SK-N-SH (cell line): ENCODE measurements at regions not wholly inside any gene's neighbourhood (a gene's known extent, or its start where the extent isn't known, plus 50 kb on each side); places are given as distances from the start of the nearest gene placed in this dataset.

Source experiments
- CTCF ChIA-PET: fragments of 300-600, 350-600 bp; formaldehyde crosslinking; extraction: SDS; loops from one replicate; lab custom pipeline; 2021; lab: Yijun Ruan, JAX
- POLR2A ChIA-PET: fragments of 350-600 bp; sonication (Branson Sonifier 250); formaldehyde crosslinking; extraction: SDS; loops from one replicate; lab custom pipeline; 2020; ENCODE audit warnings: antibody characterized with exemption, inconsistent platforms; lab: Yijun Ruan, JAX
- DNase-seq: peaks from one replicate; pipeline ENCODE4 v3.0.0; 2012
- H2AFZ ChIP-seq: fragments of 200-600 bp; sonication (generic); 2 replicates; pipeline ENCODE4 v1.8.1; 2016; ENCODE audit warnings: antibody characterized with exemption, mild to moderate bottlenecking, low read depth
- H3F3A ChIP-seq: fragments of 200-600 bp; sonication (generic); replicated peaks from 2 replicates; pipeline ENCODE3; 2016; ENCODE audit warnings: antibody characterized with exemption, mild to moderate bottlenecking; ENCODE audit not compliant: insufficient read depth
- H3K27ac ChIP-seq, 2 experiments: fragments of 200-500 bp in 1 of 2; fragments of 200-600 bp in 1 of 2; sonication (Bioruptor generic) in 1 of 2; sonication (generic), shearing (Covaris generic) in 1 of 2; 2 replicates each; pipeline versions ENCODE4 v1.5.1 to v1.6.1; 2014 to 2016; ENCODE audit warnings: low read depth in 2 of 2, inconsistent platforms in 1 of 2, low read length in 1 of 2, mild to moderate bottlenecking in 1 of 2, mixed read lengths in 1 of 2
- H3K27me3 ChIP-seq: fragments of 200-600 bp; sonication (generic), shearing (Covaris generic); 2 replicates; pipeline ENCODE4 v1.6.1; 2016; ENCODE audit warnings: mixed run types; ENCODE audit not compliant: insufficient read depth
- H3K36me3 ChIP-seq, 2 experiments: fragments of 200-500 bp in 1 of 2; fragments of 200-600 bp in 1 of 2; sonication (Bioruptor generic) in 1 of 2; sonication (generic) in 1 of 2; replicated peaks in 1 of 2; 2 replicates each; pipeline versions ENCODE3 to v1.5.1; 2014 to 2016; ENCODE audit warnings: low read length in 1 of 2, mild to moderate bottlenecking in 1 of 2; ENCODE audit not compliant: insufficient read depth in 2 of 2, control insufficient read depth in 1 of 2
- H3K4me1 ChIP-seq, 2 experiments: fragments of 200-500 bp in 1 of 2; fragments of 200-600 bp in 1 of 2; sonication (Bioruptor generic) in 1 of 2; sonication (generic), shearing (Covaris generic) in 1 of 2; 2 replicates each; pipeline versions ENCODE4 v1.5.1 to v1.6.1; 2014 to 2016; ENCODE audit warnings: low read depth in 1 of 2, low read length in 1 of 2, mixed run types in 1 of 2; ENCODE audit not compliant: insufficient read depth in 2 of 2, control insufficient read depth in 1 of 2
- H3K4me2 ChIP-seq: fragments of 200-600 bp; sonication (generic), shearing (Covaris generic); 2 replicates; pipeline ENCODE4 v1.6.1; 2017; ENCODE audit warnings: mixed run types
- H3K4me3 ChIP-seq, 2 experiments: fragments of 200-500 bp in 1 of 2; fragments of 200-600 bp in 1 of 2; sonication (Bioruptor generic) in 1 of 2; sonication (generic), shearing (Covaris generic) in 1 of 2; 2 replicates each; pipeline versions ENCODE4 v1.5.1 to v1.8.1; 2014 to 2016; ENCODE audit warnings: low read depth in 2 of 2, inconsistent platforms in 1 of 2, low read length in 1 of 2, mild to moderate bottlenecking in 1 of 2, mixed read lengths in 1 of 2, moderate library complexity in 1 of 2
- H3K79me2 ChIP-seq: fragments of 200-600 bp; sonication (generic); 2 replicates; pipeline ENCODE4 v1.8.1; 2017; ENCODE audit warnings: mild to moderate bottlenecking; ENCODE audit not compliant: insufficient read depth
- H3K9ac ChIP-seq: fragments of 200-600 bp; sonication (generic); 2 replicates; pipeline ENCODE4 v1.6.1; 2017; ENCODE audit warnings: mixed run types
- H3K9me2 ChIP-seq: fragments of 200-600 bp; sonication (generic); 2 replicates; pipeline ENCODE4 v1.6.1; 2017; ENCODE audit warnings: mixed run types
- H3K9me3 ChIP-seq: fragments of 200-600 bp; sonication (generic); 2 replicates; pipeline ENCODE4 v1.6.1; 2017; ENCODE audit warnings: mixed run types, mild to moderate bottlenecking, moderate library complexity
- H4K20me1 ChIP-seq: fragments of 200-600 bp; sonication (generic); 2 replicates; pipeline ENCODE4 v1.6.1; 2017; ENCODE audit warnings: mild to moderate bottlenecking, mixed run types; ENCODE audit not compliant: insufficient read depth
- CHD2 ChIP-seq: fragments of 150-350 bp; IDR thresholded peaks from 2 replicates; pipeline ENCODE4 v1.6.1; 2018; ENCODE audit warnings: low read length; ENCODE audit not compliant: partially characterized antibody
- CTCF ChIP-seq: fragments of 200-600 bp; sonication (generic); IDR thresholded peaks from 2 replicates; pipeline ENCODE4 v1.6.1; 2017; ENCODE audit warnings: antibody characterized with exemption, mild to moderate bottlenecking, moderate library complexity
- ELF1 ChIP-seq: IDR thresholded peaks from 2 replicates; pipeline ENCODE4 v1.4.0; 2012
- FOSL2 ChIP-seq: IDR thresholded peaks from 2 replicates; pipeline ENCODE4 v1.4.0; 2012; ENCODE audit warnings: low read depth, mild to moderate bottlenecking, moderate library complexity, borderline replicate concordance
- FOXJ3 ChIP-seq: sonication (generic); formaldehyde crosslinking; IDR thresholded peaks from 2 replicates; pipeline ENCODE4 v1.5.1; 2020; ENCODE audit warnings: mild to moderate bottlenecking, missing genetic modification reagents
- FOXM1 ChIP-seq: IDR thresholded peaks from 2 replicates; pipeline ENCODE4 v1.4.0; 2012; ENCODE audit warnings: low read depth, mild to moderate bottlenecking
- GATA2 ChIP-seq: sonication (generic); formaldehyde crosslinking; IDR thresholded peaks from 2 replicates; pipeline ENCODE4 v1.5.0; 2020; ENCODE audit warnings: mild to moderate bottlenecking, missing genetic modification reagents
- JUND ChIP-seq: IDR thresholded peaks from 2 replicates; pipeline ENCODE4 v1.4.0; 2012
- MAX ChIP-seq: IDR thresholded peaks from 2 replicates; pipeline ENCODE4 v1.4.0; 2012; ENCODE audit warnings: low read depth
- MEF2A ChIP-seq: IDR thresholded peaks from 2 replicates; pipeline ENCODE4 v1.4.0; 2012; ENCODE audit warnings: low read depth, borderline replicate concordance
- NRF1 ChIP-seq: IDR thresholded peaks from 2 replicates; pipeline ENCODE4 v1.6.1; 2012; ENCODE audit warnings: low read depth, mild to moderate bottlenecking, low read length
- RCOR1 ChIP-seq: fragments of 150-350 bp; IDR thresholded peaks from 2 replicates; pipeline ENCODE4 v1.6.1; 2017; ENCODE audit warnings: antibody characterized with exemption, low read length
- RFX5 ChIP-seq: IDR thresholded peaks from 2 replicates; pipeline ENCODE4 v1.6.1; 2012; ENCODE audit warnings: mild to moderate bottlenecking, improper control_type of control experiment, low read length
- SIN3A ChIP-seq: IDR thresholded peaks from 2 replicates; pipeline ENCODE4 v1.6.1; 2012; ENCODE audit warnings: low read depth, mild to moderate bottlenecking, low read length, moderate library complexity, borderline replicate concordance
- TCF12 ChIP-seq: IDR thresholded peaks from 2 replicates; pipeline ENCODE4 v1.4.0; 2012
- TEAD4 ChIP-seq: IDR thresholded peaks from 2 replicates; pipeline ENCODE4 v1.4.0; 2012; ENCODE audit warnings: mild to moderate bottlenecking, borderline replicate concordance; ENCODE audit not compliant: insufficient read depth
- ZBTB33 ChIP-seq: IDR thresholded peaks from 2 replicates; pipeline ENCODE4 v1.4.0; 2012; ENCODE audit warnings: low read depth, borderline replicate concordance
- WGBS: methylation state at CpG from one replicate; pipeline ENCODE4 v1.1.6; 2017; ENCODE audit warnings: low lambda C conversion rate; 5-methylcytosine and 5-hydroxymethylcytosine counted together

- TF ChIP-seq GATA2 (no peak), FOSL2 (peak; percentile 95), JUND (peak; percentile 91), NRF1 (no peak), CHD2 (no peak), RCOR1 (no peak), FOXJ3 (CRISPR knock-in tag) (no peak), CTCF (no peak), MEF2A (no peak), FOXM1 (peak; percentile 70), ELF1 (peak; percentile 84)
Measured at GRCh38 chr2:203811491-203812221, 55.9 kb upstream of the CTLA4 start (continued).

GRCh38 chr2:203812294-203813221 is 55.0 kb upstream of the CTLA4 start:
- H3K79me2 ChIP-seq: no peaks in the 10 kb centered on the region
- H3F3A ChIP-seq: peaks cover 39% of the 10 kb centered on the region
- no peak overlapping the region for H3K4me3 ChIP-seq
- no peaks in the 10 kb centered on the region for H3K9me2 ChIP-seq
- no peaks in the 10 kb centered on the region for H3K9me3 ChIP-seq
- H3K4me1 ChIP-seq: peaks cover 4 to 47% of the 10 kb centered on the region in 2 experiments
- WGBS: 87% methylated on average over 11 of the region's 11 CpGs
- H2AFZ ChIP-seq: 0 out of 2 replicates have a peak overlapping the region, but pooled peaks have one; percentile 17
- H3K4me2 ChIP-seq: peak overlapping the region; percentile 59
- H4K20me1 ChIP-seq: no peaks in the 10 kb centered on the region
- no peaks in the 10 kb centered on the region for H3K36me3 ChIP-seq
- TF ChIP-seq ZBTB33: no peak
- no peak for TF ChIP-seq MEF2A
- TF ChIP-seq MAX: no peak
- TF ChIP-seq RFX5: no peak
- TF ChIP-seq RCOR1: no peak
- TF ChIP-seq TEAD4: no peak
- no peak for TF ChIP-seq TCF12
- TF ChIP-seq SIN3A: no peak
- ChIA-PET POLR2A (no interaction called here), CTCF (interaction anchor here (1.0 to 4.4 kb wide), 3 partner anchors 11 to 1223 kb away, joined by 4 to 32 read pairs (median 6); no protein-coding TSS in a partner anchor)
- DNase-seq: no peak
- peak overlapping the region; percentile 70 for H3K9ac ChIP-seq
- no peaks in the 10 kb centered on the region for H3K27me3 ChIP-seq
- peak overlapping the region; percentile 60 to 96; a peak in 3 of 4 replicates for H3K27ac ChIP-seq
